Osteocyte (in vitro differentiated cells): ENCODE measurements at regions not wholly inside any gene's neighbourhood (a gene's known extent, or its start where the extent isn't known, plus 50 kb on each side); places are given as distances from the start of the nearest gene placed in this dataset.

Experiments
- DNase-seq: peaks from one replicate; pipeline ENCODE4 v3.0.0; 2021; ENCODE audit warnings: mixed read lengths; ENCODE audit not compliant: unreplicated experiment; ENCODE audit errors: extremely low spot score
- H3K27ac Mint-ChIP-seq: one replicate; pipeline ENCODE4 v1.8.0; 2021; ENCODE audit warnings: mild to moderate bottlenecking, mixed read lengths; ENCODE audit not compliant: unreplicated experiment
- H3K27me3 Mint-ChIP-seq: one replicate; pipeline ENCODE4 v1.8.0; 2021; ENCODE audit warnings: mixed read lengths; ENCODE audit not compliant: unreplicated experiment
- H3K36me3 Mint-ChIP-seq: one replicate; pipeline ENCODE4 v1.8.0; 2021; ENCODE audit warnings: mixed read lengths; ENCODE audit not compliant: unreplicated experiment
- H3K4me1 Mint-ChIP-seq: one replicate; pipeline ENCODE4 v1.8.0; 2021; ENCODE audit warnings: mixed read lengths; ENCODE audit not compliant: unreplicated experiment
- H3K4me3 Mint-ChIP-seq: one replicate; pipeline ENCODE4 v1.8.0; 2021; ENCODE audit warnings: mild to moderate bottlenecking, moderate library complexity, mixed read lengths; ENCODE audit not compliant: unreplicated experiment
- H3K9me3 Mint-ChIP-seq: one replicate; pipeline ENCODE4 v1.8.0; 2021; ENCODE audit warnings: mixed read lengths; ENCODE audit not compliant: unreplicated experiment
- TF ChIP-seq, protein P1 (sequence below): fragments of 200-600 bp; sonication (generic); IDR thresholded peaks from 2 replicates; pipeline ENCODE4 v1.5.0; 2021; ENCODE audit warnings: antibody characterized with exemption, mild to moderate bottlenecking, moderate library complexity

DNA sequence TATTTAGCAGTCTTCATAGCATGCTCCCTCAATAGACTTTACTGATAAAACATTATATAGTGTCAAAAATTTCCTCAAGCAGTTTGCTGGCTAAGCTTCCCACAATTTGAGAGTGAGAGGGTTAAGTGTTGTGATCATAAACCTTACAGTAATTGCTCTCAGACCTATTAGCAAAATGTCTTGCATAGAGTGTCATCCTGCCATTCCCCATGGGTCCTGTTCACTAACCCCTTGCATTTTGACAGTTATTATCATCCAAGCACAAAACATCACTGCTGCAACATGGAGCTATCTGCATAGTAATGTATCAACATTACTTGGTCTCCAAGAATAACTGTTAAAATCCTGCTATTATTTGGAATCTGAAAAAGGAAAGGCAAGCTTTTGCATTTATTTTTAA is 196.1 kb upstream of the GK2 start:
- H3K4me1 Mint-ChIP-seq: no peaks in the 10 kb centered on the region
- no peaks in the 10 kb centered on the region for H3K36me3 Mint-ChIP-seq
- TF ChIP-seq, protein P1, sequence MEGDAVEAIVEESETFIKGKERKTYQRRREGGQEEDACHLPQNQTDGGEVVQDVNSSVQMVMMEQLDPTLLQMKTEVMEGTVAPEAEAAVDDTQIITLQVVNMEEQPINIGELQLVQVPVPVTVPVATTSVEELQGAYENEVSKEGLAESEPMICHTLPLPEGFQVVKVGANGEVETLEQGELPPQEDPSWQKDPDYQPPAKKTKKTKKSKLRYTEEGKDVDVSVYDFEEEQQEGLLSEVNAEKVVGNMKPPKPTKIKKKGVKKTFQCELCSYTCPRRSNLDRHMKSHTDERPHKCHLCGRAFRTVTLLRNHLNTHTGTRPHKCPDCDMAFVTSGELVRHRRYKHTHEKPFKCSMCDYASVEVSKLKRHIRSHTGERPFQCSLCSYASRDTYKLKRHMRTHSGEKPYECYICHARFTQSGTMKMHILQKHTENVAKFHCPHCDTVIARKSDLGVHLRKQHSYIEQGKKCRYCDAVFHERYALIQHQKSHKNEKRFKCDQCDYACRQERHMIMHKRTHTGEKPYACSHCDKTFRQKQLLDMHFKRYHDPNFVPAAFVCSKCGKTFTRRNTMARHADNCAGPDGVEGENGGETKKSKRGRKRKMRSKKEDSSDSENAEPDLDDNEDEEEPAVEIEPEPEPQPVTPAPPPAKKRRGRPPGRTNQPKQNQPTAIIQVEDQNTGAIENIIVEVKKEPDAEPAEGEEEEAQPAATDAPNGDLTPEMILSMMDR: no peak
- H3K27me3 Mint-ChIP-seq: no peaks in the 10 kb centered on the region
- H3K4me3 Mint-ChIP-seq: no peak overlapping the region
- DNase-seq: no peak
- no peak overlapping the region for H3K27ac Mint-ChIP-seq
- H3K9me3 Mint-ChIP-seq: no peaks in the 10 kb centered on the region

- H3K27ac Mint-ChIP-seq: no peak overlapping the region
- TF ChIP-seq, protein P1: no peak
- H3K4me1 Mint-ChIP-seq: no peaks in the 10 kb centered on the region
- no peak for DNase-seq
- H3K27me3 Mint-ChIP-seq: no peaks in the 10 kb centered on the region
- no peaks in the 10 kb centered on the region for H3K36me3 Mint-ChIP-seq
- H3K4me3 Mint-ChIP-seq: no peak overlapping the region
- H3K9me3 Mint-ChIP-seq: no peaks in the 10 kb centered on the region
These were observed 195.7 kb upstream of the GK2 start for GRCh38 chr4:79603681-79604080.

DNA sequence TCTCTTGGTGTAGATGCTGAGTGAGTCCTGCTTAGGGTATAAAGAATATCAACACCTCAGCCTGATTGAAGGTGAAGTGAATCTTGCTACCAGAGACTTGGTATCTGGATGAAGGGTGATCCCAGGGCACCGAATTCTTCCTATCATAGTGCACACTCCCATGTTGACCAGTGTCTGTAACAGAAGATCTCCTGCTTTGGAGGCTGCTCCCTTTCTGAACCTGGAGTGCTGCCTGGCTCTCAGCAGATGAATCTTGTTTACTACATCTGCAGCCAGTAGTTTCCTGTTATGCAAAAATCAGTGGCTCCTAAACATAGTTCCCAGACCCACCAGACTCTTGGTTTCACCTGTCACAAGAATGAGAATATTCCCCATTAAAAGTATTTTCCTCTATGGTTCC is 191.7 kb upstream of the GK2 start:
- TF ChIP-seq, protein P1: no peak

GRCh38 chr4:79598801-79599200 is 190.8 kb upstream of the GK2 start:
- TF ChIP-seq, protein P1: no peak
- no peak overlapping the region for H3K4me3 Mint-ChIP-seq
- H3K27ac Mint-ChIP-seq: no peak overlapping the region
- no peaks in the 10 kb centered on the region for H3K9me3 Mint-ChIP-seq
- DNase-seq: no peak
- H3K4me1 Mint-ChIP-seq: no peaks in the 10 kb centered on the region
- no peaks in the 10 kb centered on the region for H3K27me3 Mint-ChIP-seq
- H3K36me3 Mint-ChIP-seq: no peaks in the 10 kb centered on the region

More for the DNA sequence above, 191.7 kb upstream of the GK2 start:
- Mint-ChIP-seq H3K27me3 (no peaks in the 10 kb centered on the region), H3K4me1 (no peaks in the 10 kb centered on the region), H3K27ac (no peak overlapping the region), H3K36me3 (no peaks in the 10 kb centered on the region), H3K9me3 (no peaks in the 10 kb centered on the region), H3K4me3 (no peak overlapping the region)
- DNase-seq: no peak

DNA sequence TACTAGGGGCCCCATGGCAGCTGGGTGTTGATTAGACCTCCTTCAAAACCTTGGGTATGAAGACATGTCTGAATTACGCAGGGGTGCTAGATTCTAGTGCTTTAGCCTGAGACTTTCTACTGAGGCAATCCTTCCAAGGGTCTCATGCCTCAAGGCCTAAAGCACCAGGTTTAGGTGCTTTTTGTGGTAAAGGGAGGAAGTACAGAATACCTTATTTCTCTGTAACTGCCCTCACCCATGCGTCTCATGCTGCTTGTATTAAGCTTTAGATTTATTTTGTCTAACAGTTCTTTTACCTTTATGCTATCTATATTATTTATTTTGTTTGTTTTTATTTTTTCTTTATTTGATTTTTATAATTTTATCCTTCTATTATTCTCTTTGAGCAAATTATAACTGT is 190.2 kb upstream of the GK2 start:
- Mint-ChIP-seq H3K27ac (no peak overlapping the region), H3K9me3 (no peaks in the 10 kb centered on the region), H3K4me1 (no peaks in the 10 kb centered on the region), H3K4me3 (no peak overlapping the region), H3K36me3 (no peaks in the 10 kb centered on the region), H3K27me3 (no peaks in the 10 kb centered on the region)
- TF ChIP-seq, protein P1: no peak
- no peak for DNase-seq
